ENCODE measurements at regions not wholly inside any gene's neighbourhood (a gene's known extent, or its start where the extent isn't known, plus 50 kb on each side); places are given as distances from the start of the nearest gene placed in this dataset.

DNA sequence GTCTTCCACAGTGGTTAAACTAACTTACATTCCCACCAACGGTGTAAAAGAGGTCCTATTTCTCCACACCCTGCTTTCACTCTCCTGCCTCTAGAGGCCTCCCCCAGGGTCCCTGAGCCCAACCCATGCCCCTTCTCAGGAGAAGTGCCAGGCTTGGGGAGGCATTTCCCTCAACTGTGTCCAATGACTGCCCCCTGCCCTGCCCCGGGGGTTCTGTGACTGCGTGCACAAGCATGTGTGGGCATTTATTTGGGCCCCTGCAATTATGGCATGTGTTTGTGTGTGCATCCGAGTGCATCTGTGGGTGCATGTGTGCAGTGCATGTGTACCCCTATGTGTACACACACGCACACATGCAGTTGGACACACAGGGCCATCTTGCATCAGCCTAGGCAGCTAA lies 57.3 kb downstream of the INHBB start:
- H3K36me3 Mint-ChIP-seq (ENCODE audit: low read depth) = no peaks in the 10 kb centered on the region
- Histone ChIP-seq H3K36me3 (ENCODE audit: insufficient read depth, low read length) (no peaks in the 10 kb centered on the region), H3K27me3 (ENCODE audit: control insufficient read depth in 1 of 2, insufficient read depth in 2 of 2, low read length in 2 of 2) (peaks cover 0 to 6% of the 10 kb centered on the region in 2 experiments), H3K4me3 (ENCODE audit: low read length) (no peak overlapping the region), H3K27ac (ENCODE audit: low read depth in 1 of 2, low read length in 2 of 2) (no peak overlapping the region), H3K4me1 (ENCODE audit: insufficient read depth, low read length) (no peaks in the 10 kb centered on the region), H3K9me3 (ENCODE audit: control insufficient read depth in 1 of 2, insufficient read depth in 1 of 2, low read length in 2 of 2) (peaks cover 0 to 16% of the 10 kb centered on the region in 2 experiments)
- TF ChIP-seq, protein P1, sequence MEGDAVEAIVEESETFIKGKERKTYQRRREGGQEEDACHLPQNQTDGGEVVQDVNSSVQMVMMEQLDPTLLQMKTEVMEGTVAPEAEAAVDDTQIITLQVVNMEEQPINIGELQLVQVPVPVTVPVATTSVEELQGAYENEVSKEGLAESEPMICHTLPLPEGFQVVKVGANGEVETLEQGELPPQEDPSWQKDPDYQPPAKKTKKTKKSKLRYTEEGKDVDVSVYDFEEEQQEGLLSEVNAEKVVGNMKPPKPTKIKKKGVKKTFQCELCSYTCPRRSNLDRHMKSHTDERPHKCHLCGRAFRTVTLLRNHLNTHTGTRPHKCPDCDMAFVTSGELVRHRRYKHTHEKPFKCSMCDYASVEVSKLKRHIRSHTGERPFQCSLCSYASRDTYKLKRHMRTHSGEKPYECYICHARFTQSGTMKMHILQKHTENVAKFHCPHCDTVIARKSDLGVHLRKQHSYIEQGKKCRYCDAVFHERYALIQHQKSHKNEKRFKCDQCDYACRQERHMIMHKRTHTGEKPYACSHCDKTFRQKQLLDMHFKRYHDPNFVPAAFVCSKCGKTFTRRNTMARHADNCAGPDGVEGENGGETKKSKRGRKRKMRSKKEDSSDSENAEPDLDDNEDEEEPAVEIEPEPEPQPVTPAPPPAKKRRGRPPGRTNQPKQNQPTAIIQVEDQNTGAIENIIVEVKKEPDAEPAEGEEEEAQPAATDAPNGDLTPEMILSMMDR (IDR thresholded peaks at IDR 0.05) = no peak
- H3K4me1 Mint-ChIP-seq (ENCODE audit: low read depth) = no peaks in the 10 kb centered on the region
- DNase-seq (no peak), ATAC-seq (ENCODE audit: poor library complexity) (no peak)
- H3K27me3 Mint-ChIP-seq = peaks cover 13% of the 10 kb centered on the region
- no peaks in the 10 kb centered on the region for H3K9me3 Mint-ChIP-seq
- intact Hi-C loops (cut with DNase I, micrococcal nuclease) = no loop called here
- POLR2A ChIA-PET = no interaction called here
- CTCF ChIA-PET = no interaction called here
- no peak overlapping the region for H3K27ac Mint-ChIP-seq
- no peak overlapping the region for H3K4me3 Mint-ChIP-seq

DNA sequence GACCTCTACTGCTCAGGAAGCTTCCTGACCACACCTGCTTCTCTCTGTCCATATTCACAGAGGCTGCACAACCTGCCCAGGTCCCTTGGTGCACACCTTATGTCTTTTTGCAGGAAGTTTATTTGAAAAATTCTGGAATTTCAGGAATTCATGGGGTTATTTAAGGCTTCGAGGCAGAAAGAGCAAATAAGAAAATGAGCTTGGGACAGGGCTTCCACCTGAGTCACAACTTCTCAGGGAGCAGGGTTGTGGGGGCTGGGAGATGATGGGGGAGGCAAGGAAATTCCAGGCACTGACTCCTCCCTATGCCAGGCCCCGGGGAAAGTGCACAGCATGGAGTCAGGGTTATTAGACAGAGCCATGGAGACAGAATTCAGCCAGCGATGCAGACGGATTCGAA lies 57.7 kb downstream of the INHBB start:
- ChIA-PET POLR2A (no interaction called here), CTCF (no interaction called here)
- Histone ChIP-seq H3K4me1 (ENCODE audit: insufficient read depth, low read length) (no peaks in the 10 kb centered on the region), H3K27me3 (ENCODE audit: control insufficient read depth in 1 of 2, insufficient read depth in 2 of 2, low read length in 2 of 2) (peaks cover 0 to 3% of the 10 kb centered on the region in 2 experiments), H3K36me3 (ENCODE audit: insufficient read depth, low read length) (no peaks in the 10 kb centered on the region), H3K9me3 (ENCODE audit: control insufficient read depth in 1 of 2, insufficient read depth in 1 of 2, low read length in 2 of 2) (peaks cover 0 to 16% of the 10 kb centered on the region in 2 experiments), H3K27ac (ENCODE audit: low read depth in 1 of 2, low read length in 2 of 2) (no peak overlapping the region), H3K4me3 (ENCODE audit: low read length) (no peak overlapping the region)
- Mint-ChIP-seq H3K4me1 (ENCODE audit: low read depth) (no peaks in the 10 kb centered on the region), H3K4me3 (no peak overlapping the region), H3K9me3 (peaks cover 3% of the 10 kb centered on the region), H3K27me3 (peaks cover 10% of the 10 kb centered on the region), H3K27ac (no peak overlapping the region), H3K36me3 (ENCODE audit: low read depth) (no peaks in the 10 kb centered on the region)
- intact Hi-C loops (cut with DNase I, micrococcal nuclease) = no loop called here
- DNase-seq = no peak
- TF ChIP-seq, protein P1 (IDR thresholded peaks at IDR 0.05) = no peak
- no peak for ATAC-seq (ENCODE audit: poor library complexity)

DNA sequence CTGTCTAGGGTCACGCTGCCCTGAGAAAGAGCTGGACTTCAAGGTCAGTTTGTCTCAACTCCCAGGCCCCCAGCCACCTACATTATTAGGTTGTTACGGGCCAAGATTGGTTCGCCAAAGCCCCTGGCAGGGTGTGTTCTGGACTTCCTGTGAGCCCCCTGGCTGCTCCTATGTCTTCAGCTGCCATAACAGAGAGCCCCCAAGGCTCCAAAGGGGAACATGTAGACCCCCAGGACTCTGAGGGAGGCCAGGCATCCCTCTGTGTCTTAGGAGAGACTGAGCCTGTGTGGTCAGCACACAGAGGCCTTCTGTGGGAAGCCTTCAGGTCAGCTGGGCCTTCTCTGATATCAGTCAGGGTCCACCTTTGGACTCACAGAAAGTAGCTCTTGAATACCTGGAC lies 58.3 kb downstream of the INHBB start:
- POLR2A ChIA-PET = no interaction called here
- no peak overlapping the region for H3K27ac Mint-ChIP-seq
- Histone ChIP-seq H3K4me3 (ENCODE audit: low read length) (no peak overlapping the region), H3K27ac (ENCODE audit: low read depth in 1 of 2, low read length in 2 of 2) (no peak overlapping the region), H3K36me3 (ENCODE audit: insufficient read depth, low read length) (no peaks in the 10 kb centered on the region), H3K4me1 (ENCODE audit: insufficient read depth, low read length) (no peaks in the 10 kb centered on the region), H3K27me3 (ENCODE audit: control insufficient read depth in 1 of 2, insufficient read depth in 2 of 2, low read length in 2 of 2) (peaks cover 0 to 3% of the 10 kb centered on the region in 2 experiments), H3K9me3 (ENCODE audit: control insufficient read depth in 1 of 2, insufficient read depth in 1 of 2, low read length in 2 of 2) (peaks cover 0 to 20% of the 10 kb centered on the region in 2 experiments)
- H3K27me3 Mint-ChIP-seq = peaks cover 10% of the 10 kb centered on the region
- H3K9me3 Mint-ChIP-seq = peaks cover 5% of the 10 kb centered on the region
- intact Hi-C loops (cut with DNase I, micrococcal nuclease) = no loop called here
- no peaks in the 10 kb centered on the region for H3K4me1 Mint-ChIP-seq (ENCODE audit: low read depth)
- CTCF ChIA-PET = interaction anchor here (0.6 kb wide), 1 partner anchor 11 kb away, joined by 3 read pairs; no protein-coding TSS in a partner anchor
- ATAC-seq (ENCODE audit: poor library complexity) = no peak
- TF ChIP-seq, protein P1 (IDR thresholded peaks at IDR 0.05) = no peak
- no peak for DNase-seq
- H3K4me3 Mint-ChIP-seq = no peak overlapping the region
- no peaks in the 10 kb centered on the region for H3K36me3 Mint-ChIP-seq (ENCODE audit: low read depth)
